ENCODE measurements at regions not wholly inside any gene's neighbourhood (a gene's known extent, or its start where the extent isn't known, plus 50 kb on each side); places are given as distances from the start of the nearest gene placed in this dataset.
A peak's percentile ranks its signal among the peaks of the same experiment; 100 is the strongest.
"Not testable (repeated sequence)": the region's sequence is repeated elsewhere in the genome, so short reads cannot be mapped to it uniquely, and the experiment has no call there.

DNA sequence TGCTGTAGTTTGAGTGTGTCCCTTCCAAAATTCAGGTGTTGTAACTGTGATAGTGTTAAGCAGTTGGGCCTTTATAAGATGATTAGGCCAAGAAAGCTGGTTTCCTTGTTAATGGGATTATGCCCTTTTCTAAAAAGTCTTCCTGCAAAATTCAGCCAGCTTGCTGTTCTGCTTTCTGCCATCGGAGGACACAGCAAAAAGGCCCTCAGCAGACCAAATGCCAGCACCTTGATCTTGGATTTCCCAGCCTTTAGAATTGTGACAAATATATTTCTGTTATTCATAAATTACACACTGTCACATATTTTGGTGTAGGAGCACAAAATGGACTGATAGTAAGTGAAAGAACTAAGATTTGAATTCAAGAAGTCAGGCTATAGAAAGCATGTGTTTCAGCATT is 203.2 kb downstream of the IZUMO3 start:
- DNase-seq = no peak

DNA sequence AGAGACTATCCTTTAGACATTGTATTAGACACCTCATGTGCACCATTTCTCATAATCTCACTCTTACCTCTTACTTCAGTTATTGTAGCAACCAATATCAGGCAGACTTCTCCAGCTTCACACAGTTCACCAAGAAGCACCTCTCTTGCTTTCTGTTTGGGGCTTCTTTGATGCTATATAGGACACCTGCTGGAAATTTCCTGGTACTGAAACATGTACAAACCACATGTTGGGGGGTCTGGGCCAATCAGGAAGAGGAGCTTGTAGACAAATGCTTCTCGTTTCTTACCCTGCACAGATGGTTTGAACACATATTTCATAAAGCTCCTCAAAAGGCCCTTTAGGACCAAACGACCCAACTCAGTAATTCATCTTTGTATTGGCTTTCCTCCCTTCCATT is 212.1 kb downstream of the IZUMO3 start:
- no peak for DNase-seq

DNA sequence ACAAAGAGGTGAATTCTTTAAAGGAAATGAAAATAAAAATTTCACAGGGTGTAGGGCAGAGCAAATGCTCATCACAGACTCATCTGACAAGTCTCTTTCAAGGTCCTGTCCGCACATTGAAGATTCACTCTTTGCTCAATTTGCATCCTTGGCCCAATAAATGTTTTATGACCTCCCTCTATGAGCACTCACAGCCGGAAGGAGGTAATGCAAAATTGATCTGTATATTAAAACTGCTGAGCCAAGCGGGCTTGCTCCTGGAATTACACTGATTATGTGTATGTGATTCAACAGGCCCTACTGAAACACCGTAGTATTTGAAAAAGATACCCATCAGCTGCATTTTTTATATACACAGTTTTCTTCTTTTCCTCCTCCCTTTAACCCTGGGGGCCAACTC is 246.8 kb downstream of the IZUMO3 start:
- no peak for DNase-seq

DNA sequence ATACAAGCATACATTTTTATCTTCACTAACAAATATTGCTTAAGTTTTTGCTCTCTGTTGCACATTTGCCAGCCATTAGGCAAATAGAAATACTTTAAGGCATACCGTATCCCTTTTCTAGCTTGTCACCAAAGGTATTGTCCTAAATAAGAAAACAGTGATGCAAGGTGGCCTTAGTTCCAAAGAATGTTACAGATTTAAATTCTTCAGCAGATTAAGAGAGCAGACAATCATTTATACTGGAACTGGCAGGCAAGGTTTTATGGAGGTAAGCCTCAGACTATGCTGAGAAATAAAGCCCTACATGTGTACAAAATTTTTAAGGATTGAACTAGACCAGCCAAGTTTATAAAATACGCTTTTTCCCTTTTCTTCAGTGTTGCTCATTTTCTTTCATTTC is 247.8 kb downstream of the IZUMO3 start:
- DNase-seq = no peak

DNA sequence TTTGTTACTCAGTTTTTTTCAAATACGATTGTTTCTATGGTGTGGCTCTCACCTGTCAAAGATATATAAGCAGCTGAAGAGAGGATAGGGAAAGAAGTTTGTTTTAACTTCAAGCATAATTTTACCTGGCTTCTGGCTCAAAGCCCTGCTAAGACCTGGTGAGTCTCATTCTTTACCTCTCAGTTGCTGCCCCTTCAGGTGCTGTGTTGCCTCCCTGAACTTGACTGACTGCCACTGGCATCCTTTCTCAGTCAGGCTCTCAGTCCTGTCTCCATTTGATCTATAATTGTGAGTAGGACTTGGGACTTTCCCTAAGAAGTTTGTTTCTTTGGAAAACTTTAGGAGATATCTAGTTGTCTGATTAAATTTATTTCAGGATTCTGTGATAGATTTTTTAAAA is 249.6 kb downstream of the IZUMO3 start:
- DNase-seq = no peak

DNA sequence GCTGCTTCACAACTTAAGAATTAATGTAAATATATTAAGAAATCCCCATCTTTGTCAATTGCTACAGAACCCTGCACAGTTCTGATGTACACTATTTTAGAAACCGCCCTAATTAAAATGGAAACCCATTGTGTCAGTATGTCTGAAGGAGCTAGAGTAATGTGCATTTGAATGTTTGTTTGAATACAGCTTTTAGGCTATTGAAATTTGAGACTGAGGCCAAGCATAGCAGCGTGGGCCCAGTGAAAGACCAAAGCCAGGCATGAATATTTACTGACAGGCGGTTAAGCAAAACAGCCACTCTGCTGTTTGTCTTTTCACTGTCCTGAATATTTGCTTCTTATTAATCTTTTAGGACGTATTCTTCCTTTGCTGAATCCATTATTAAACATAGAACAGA is 252.3 kb downstream of the IZUMO3 start:
- no peak for DNase-seq

DNA sequence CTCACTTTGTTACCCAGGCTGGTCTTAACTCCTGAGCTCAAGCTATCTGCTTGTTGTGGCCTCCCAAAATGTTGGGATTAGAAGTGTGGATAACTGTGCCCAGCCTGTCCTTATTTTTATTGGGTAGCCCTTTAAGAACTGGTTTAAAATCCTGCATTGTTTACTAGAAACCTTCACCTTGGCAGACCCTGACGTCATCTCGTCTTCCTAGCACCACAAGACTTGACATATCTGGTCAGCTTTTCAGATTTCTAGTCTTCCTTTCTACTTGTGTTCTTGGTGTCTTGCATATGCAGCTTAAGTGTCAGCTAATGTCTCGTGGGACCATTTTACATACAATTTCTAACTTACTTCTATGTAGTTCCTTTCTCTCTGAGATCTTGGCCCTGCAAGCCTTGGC is 258.9 kb downstream of the IZUMO3 start:
- no peak for DNase-seq

DNA sequence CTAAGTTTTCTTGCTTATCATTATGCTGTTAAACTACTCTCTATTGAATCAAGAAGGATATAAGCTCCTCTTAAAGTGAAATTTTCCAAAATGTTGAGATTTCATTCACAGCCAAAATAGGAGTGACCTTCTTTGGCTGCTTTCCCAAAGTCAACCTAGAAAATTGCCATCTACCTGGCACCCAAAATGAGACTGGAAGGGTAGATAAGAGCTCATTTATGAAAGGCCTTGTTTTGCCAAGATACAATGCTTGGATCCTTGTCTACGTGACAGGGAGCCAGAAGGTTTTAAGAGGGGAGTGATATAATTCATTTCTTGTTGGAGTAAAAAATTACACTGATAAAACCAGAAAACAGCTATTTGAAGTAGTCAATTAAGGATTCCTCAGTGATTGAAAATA is 287.1 kb downstream of the IZUMO3 start:
- no peak for DNase-seq

DNA sequence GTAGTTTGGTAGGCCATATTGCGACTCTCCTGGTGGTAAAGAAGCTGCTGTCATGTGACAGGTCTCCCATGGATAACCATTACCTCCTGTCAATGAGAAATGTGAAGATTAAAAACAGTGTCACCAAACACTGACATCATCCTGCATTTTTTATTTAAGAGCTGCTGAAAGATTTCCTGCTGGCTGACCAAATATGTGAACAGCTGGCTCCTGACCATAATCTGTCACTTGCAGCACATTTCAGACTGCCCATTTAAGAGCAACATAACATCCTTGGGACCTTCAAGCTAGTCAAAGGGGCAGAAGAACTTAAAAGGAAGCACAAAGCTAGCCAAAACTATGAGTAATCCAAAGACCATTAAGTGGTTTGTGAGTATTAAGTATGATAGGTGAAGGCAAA is 288.0 kb downstream of the IZUMO3 start:
- peak; percentile 6 for DNase-seq

DNA sequence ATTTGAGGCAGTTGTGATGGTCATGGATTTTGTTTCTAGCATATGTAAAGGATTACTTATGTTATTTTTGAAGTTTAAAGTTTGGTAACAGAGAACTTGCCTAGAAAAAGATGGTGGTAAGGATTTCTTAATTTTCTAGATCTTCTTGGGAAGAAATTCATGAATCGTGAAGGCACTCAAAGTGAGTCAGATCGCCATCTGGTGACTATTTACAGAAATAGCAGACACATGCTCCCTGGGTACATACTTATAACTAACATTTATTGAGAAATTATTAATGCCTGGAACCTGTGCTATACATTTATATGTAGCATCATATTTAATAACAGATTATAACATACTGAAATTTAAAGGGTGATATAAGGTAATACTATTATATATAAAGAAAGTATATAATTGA is 299.7 kb downstream of the IZUMO3 start:
- DNase-seq = no peak

DNA sequence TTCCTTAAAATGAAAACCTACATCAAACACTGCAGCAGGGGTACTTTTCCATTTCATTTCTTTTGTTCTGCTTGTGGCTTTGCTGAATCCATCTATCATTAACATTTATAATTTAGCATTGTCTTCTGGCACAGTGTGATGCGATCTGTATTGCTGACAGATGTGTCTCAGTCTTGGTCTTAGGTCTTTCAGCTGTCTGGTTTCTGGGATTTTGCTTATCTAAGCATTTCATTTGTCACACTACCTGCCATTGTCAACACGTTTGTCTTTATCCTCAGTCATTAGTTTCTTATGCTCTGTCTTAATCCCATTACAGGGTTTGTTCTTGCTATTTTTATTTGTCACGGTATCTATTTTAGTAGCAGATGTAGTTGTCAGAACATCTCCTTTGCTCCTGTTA is 303.1 kb downstream of the IZUMO3 start:
- no peak for DNase-seq

DNA sequence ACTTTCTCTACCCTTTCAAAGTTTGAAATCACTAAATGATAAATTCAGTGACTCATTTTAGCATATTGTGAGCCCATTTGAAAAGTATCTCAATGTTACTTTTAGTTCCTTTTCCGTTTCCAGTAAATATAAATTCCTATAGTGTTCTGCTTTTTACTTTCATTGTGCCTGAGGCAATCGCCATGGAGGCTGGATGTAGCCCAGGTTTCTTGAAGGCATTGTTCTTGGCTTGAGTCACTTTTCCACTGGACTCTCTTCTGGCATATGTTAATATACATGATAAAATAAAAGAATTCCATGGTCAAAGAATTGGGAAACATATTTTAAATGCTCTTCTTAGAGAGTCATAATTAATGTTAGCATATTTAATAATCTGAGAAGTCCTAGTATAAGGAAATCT is 327.0 kb downstream of the IZUMO3 start:
- DNase-seq = no peak

DNA sequence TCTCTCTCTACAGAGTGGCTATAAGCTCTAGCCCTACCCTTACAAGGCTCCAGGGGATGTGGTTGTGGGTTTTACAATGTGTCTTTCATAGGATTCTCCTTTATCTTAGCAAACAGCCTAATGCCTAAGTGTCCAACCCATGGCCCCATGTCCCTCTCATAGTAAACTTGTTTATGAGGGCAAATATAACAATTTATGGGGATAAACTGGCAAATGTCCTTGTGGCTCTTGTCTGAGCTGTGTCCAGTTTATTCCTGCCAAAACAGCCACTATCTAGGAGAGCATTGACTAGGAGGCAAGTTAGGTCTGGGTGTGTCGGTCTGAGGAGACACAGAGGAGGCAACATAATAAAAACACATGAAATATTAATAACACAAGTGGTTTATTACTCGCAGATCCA is 335.1 kb downstream of the IZUMO3 start:
- DNase-seq = no peak

DNA sequence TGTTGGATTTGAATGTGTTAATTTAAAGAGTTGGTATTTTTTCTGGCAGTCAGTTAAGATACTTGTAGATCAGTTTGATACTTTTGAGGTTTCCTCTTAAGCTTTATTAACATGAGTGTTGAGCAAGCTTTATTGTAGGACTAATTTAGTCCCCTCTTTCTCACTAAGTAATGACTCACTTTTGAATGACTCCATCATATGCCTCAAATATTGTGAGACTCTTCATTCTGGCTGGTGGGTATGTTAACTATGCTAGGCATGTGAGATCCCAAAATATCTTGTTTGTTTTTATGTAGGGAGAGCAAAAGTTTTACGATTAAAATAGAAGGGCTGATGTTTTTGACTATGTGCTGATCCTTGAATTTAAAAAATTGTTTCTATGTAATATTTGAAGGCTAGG is 355.7 kb downstream of the IZUMO3 start:
- DNase-seq = no peak

DNA sequence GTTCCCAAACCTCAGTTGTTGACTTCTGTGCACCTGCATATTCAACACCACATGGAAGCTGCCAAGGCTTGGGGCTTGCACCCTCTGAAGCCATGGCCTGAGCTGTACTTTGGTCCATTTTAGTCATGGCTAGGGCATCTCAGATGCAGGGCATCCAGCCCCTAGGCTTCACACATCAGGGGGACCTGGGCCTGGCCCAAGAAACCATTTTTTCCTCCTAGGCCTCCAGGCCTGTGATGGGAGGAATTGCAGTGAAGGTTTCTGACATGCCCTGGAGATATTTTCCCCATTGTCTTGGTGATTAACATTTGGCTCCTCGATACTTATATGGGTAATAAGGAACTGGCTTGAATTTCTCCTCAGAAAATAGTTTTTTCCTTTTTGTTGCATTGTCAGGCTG is 354.5 kb upstream of the ELAVL2 start:
- not testable (repeated sequence) for DNase-seq

DNA sequence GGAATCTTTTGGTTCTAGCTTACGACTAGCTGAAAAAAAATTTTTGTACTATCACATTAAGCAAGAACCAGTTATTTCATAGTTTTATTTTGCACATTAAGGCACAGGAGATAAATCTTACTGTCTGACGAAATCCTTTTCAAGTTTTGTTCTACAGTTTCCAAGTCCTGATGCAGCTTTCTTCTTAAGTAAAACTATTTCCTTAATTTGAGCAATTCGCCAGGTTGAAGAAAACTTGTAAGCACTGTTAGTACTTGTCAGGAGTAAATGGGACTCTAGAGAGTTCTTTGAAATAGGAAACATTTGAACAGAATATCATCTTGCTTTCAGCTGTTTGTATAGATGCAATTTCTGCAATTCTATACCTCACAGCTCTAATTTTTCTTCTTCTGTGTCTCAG is 318.8 kb upstream of the ELAVL2 start:
- DNase-seq = peak; percentile 16

DNA sequence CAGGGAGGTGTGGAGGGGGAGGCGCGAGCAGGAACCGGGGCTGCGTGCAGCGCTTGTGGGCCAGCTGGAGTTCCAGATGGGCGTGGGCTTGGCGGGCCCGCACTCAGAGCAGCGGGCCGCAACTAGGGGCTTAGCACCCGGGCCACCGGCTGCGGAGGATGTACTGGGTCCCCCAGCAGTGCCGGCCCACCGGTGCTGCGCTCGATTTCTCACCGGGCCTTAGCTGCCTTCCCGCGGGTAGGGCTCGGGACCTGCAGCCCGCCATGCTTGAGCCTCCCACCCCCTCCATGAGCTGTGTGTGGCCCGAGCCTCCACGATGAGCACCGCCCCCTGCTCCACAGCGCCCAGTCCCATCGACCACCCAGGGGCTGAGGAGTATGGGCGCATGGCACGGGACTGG is 309.0 kb upstream of the ELAVL2 start:
- DNase-seq = not testable (repeated sequence)

DNA sequence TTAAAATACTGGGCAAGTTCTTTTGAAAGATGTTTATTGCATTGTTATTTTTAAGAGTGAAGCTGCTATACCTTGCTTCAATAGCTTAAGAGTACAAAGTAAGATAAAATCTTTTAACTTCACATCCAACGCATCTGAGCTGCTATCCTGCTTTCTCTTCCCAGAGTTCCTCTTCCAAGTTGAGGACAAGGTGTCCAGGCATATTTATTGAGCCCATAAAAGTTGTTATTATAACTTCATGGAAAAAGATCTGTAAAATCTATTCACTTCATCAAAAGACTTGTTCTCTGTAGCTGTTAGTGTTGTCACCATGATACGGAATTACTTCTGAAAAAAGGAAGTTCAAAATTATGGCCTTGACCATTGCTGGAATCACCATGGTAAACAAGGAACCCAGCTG is 306.2 kb upstream of the ELAVL2 start:
- peak; percentile 21 for DNase-seq

DNA sequence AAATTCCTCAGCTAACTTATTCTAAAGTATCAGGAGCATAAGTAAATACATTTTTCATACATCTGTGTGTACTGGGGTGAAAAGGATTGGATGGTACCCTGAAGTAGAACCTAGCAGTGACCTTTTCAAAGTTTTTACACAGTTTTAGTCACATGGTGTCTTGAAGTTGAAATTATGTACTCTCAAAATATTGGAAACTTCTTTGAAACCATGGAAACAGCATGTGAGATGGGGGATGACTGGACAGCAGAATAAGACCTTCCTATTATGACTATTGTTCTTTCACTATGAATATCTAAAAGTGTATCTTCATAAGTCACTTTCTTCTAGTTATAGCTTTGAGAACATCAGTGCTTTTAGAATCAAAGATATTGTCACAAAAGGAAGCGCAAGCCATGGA is 301.5 kb upstream of the ELAVL2 start:
- no peak for DNase-seq

DNA sequence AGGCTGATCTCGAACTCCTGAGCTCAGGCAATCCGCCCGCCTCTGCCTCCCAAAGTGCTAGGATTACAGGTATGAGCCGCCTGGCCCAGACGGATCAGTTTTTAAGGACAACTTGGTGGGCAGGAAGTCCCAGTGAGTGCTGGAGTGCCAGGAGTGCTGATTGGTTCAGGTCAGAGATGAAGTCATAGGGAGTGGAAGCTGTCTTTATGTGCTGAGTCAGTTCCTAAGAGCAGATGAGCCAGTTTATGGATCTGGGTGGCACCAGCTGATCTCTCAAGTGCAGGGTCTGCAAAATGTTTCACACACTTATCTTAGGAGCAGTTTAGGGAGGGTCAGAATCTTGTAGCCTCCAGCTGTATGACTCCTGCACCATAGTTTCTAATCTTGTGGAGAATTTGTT is 292.1 kb upstream of the ELAVL2 start:
- no peak for DNase-seq

DNA sequence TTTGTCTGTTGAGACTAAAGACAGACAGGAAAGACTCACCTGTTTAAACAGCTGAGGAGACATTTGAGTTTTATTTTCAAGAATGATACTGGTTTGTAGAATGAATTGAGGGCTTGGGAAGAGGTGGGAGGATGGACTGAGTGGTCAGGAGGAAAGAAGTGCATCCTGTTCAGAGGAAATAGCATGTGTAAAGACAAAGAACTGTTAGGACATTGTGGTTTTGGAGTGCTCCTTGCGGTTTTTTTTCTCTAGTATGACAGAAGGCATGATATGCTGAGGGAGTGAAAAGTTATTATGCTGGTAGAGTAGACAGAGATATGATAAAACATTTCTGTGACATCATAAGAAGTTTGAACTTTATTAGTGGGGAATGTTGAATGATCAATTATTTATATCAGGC is 270.7 kb upstream of the ELAVL2 start:
- DNase-seq = no peak

DNA sequence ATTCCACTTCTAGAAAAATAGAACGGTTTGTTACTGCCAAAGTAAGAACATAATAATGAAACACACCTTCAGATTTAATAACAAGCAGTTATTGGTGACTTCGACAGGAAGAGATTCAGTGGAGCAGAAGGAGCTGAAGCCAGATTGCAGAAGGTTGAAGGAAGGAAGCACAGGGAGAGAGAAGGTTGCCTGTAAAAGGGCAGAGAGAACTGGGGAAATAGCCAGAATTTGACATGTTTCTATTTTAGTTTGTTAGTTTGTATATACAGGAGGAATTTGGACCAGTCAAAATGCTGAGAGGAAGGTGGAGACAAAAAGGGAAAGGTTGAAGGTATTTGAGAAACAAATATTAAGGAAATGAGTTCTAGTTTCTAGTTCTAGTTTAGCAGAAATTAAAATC is 269.2 kb upstream of the ELAVL2 start:
- DNase-seq = no peak

DNA sequence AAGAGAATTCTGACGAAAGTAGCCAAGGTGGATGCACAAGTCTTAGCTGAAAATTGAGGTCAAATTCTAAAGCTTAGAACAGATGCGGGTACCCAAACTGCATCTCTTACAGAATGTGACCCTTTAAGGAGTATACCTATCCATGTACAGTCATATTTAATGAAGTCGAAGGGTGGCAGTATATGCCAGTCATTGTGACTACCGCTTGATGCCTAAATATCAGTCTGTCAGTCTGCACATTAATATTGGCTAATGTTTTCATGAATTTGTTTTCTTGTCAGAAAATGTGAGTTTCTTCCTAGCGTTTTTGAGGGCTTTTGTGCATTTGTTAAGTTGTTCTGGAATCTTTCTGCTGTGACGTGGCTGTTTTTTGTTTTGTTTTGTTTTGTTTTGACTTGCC is 264.5 kb upstream of the ELAVL2 start:
- DNase-seq = no peak

DNA sequence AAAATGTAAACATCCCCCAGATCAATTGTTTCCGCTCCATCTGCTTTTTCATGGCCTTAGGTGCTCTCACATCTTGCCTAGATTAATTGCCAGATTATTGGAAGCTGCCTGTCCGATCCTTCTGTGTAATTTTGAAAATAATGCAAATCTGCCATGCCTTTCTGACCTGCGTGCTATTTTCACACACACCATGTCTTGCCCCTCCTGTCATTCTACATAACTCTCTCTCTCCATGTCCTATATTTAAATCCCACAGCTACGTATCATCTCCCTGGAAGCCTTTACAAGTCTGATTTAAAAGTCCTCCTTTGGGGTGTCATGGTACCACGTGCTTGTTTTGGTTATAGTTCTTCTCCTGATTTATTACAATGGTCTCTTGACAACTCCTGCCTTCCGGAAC is 247.6 kb upstream of the ELAVL2 start:
- no peak for DNase-seq

DNA sequence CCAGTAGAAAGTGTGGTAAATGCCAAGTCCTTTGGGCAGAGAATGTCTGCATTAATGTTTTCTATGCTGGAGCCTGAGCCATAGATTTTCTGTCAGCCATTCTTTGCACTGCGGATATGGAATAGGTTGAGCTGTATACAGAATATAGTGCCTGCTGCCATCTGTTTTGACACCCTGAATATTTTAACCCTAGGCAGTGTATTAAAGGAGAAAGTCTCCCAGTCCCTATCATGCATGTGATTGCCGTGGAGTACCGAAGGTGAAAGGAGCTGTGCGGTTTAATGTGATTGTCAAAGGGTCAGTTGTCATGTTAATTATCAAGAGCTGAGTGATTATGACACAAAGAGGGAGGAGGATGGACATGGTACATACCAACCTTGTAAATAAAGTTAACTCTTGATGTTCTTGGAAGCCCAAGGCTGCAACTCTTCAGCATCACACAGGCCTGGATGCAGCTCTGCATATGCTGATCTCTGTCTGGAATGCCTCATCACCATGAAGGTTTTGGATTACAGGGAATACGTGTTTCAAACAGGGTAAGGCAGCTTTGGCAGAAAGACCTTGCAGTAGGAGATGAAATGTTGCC is 247.1 kb upstream of the ELAVL2 start:
- no peak for DNase-seq

DNA sequence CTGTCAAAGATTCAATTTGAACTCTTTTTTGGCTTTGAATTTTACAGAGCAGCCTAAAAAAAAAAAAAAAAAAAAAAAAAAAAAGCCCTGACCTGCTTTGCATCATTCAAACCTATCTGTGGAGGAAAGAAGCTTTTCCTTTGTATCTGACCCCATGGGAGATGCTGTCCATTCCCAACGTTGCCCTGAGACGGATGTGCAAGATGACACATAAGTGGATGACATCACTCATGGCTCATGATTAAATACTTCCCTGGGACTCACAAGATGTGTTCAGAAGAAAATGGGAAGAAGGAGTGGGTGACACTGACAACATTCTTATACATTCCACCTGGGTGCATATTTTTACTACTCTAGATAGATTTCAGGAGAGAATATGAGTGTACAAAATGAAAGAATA is 245.7 kb upstream of the ELAVL2 start:
- DNase-seq = no peak

Measured in hindlimb muscle (tissue), 1 donor.